Astrocyte (in vitro differentiated cells and primary cell): ENCODE measurements at regions not wholly inside any gene's neighbourhood (a gene's known extent, or its start where the extent isn't known, plus 50 kb on each side); places are given as distances from the start of the nearest gene placed in this dataset.
A peak's percentile ranks its signal among the peaks of the same experiment; 100 is the strongest.

Experiments used
- DNase-seq: peaks from one replicate; pipeline ENCODE4 v3.0.0-alpha.2; 2010; ENCODE audit warnings: low read depth
- FAIRE-seq: peaks from 2 replicates; lab custom pipeline; 2011; peaks lifted over from hg19 to GRCh38; lab: Jason Lieb, UNC
- H2AFZ ChIP-seq: 2 replicates; pipeline ENCODE4 v1.6.0; 2012; ENCODE audit warnings: low read depth, low read length, inconsistent platforms
- H3K27ac ChIP-seq: 2 replicates; pipeline ENCODE4 v1.5.1; 2011; ENCODE audit warnings: low read depth, low read length, inconsistent platforms
- H3K27me3 ChIP-seq: 2 replicates; pipeline ENCODE4 v1.6.0; 2011; ENCODE audit warnings: low read length, inconsistent platforms; ENCODE audit not compliant: insufficient read depth
- H3K36me3 ChIP-seq: 2 replicates; pipeline ENCODE4 v1.5.1; 2011; ENCODE audit warnings: low read length, inconsistent platforms; ENCODE audit not compliant: insufficient read depth
- H3K4me1 ChIP-seq: 2 replicates; pipeline ENCODE4 v1.5.1; 2011; ENCODE audit warnings: low read length, inconsistent platforms; ENCODE audit not compliant: insufficient read depth
- H3K4me2 ChIP-seq: 2 replicates; pipeline ENCODE4 v1.6.0; 2012; ENCODE audit warnings: low read length, inconsistent platforms
- H3K4me3 ChIP-seq: 2 replicates; pipeline ENCODE4 v1.5.1; 2011; ENCODE audit warnings: low read depth, mild to moderate bottlenecking, low read length, inconsistent platforms; ENCODE audit not compliant: insufficient read depth
- H3K79me2 ChIP-seq: 2 replicates; pipeline ENCODE4 v1.6.0; 2012; ENCODE audit warnings: mild to moderate bottlenecking, low read length, inconsistent platforms; ENCODE audit not compliant: insufficient read depth
- H3K9ac ChIP-seq: 2 replicates; pipeline ENCODE4 v1.6.0; 2012; ENCODE audit warnings: mild to moderate bottlenecking, low read length, inconsistent platforms
- H3K9me3 ChIP-seq: 2 replicates; pipeline ENCODE4 v1.5.1; 2012; ENCODE audit warnings: low read depth, mild to moderate bottlenecking, low read length, inconsistent platforms; ENCODE audit not compliant: insufficient read depth
- H4K20me1 ChIP-seq: 2 replicates; pipeline ENCODE4 v1.6.0; 2012; ENCODE audit warnings: low read length, inconsistent platforms; ENCODE audit not compliant: insufficient read depth
- H3K27ac Mint-ChIP-seq: one replicate; pipeline ENCODE4 v1.8.0; 2021; ENCODE audit warnings: mild to moderate bottlenecking, mixed read lengths; ENCODE audit not compliant: unreplicated experiment
- H3K27me3 Mint-ChIP-seq: one replicate; pipeline ENCODE4 v1.8.0; 2021; ENCODE audit warnings: low read depth, mixed read lengths; ENCODE audit not compliant: unreplicated experiment
- H3K36me3 Mint-ChIP-seq: one replicate; pipeline ENCODE4 v1.8.0; 2021; ENCODE audit warnings: low read depth, mixed read lengths; ENCODE audit not compliant: unreplicated experiment
- H3K4me1 Mint-ChIP-seq: one replicate; pipeline ENCODE4 v1.8.0; 2021; ENCODE audit warnings: low read depth, mixed read lengths; ENCODE audit not compliant: unreplicated experiment
- H3K4me3 Mint-ChIP-seq: one replicate; pipeline ENCODE4 v1.8.0; 2021; ENCODE audit warnings: mild to moderate bottlenecking, moderate library complexity, mixed read lengths; ENCODE audit not compliant: unreplicated experiment
- H3K9me3 Mint-ChIP-seq: one replicate; pipeline ENCODE4 v1.8.0; 2021; ENCODE audit warnings: mild to moderate bottlenecking, mixed read lengths; ENCODE audit not compliant: unreplicated experiment
- EZH2 ChIP-seq: IDR thresholded peaks from 2 replicates; pipeline ENCODE4 v1.6.1; 2012; ENCODE audit warnings: mild to moderate bottlenecking, low read length, inconsistent platforms; ENCODE audit not compliant: insufficient read depth
- TF ChIP-seq, protein P1 (sequence below): IDR thresholded peaks from 2 replicates; pipeline ENCODE4 v1.5.1; 2011; ENCODE audit warnings: low read depth, mild to moderate bottlenecking, inconsistent platforms, low read length, moderate library complexity; ENCODE audit not compliant: insufficient read depth

DNA sequence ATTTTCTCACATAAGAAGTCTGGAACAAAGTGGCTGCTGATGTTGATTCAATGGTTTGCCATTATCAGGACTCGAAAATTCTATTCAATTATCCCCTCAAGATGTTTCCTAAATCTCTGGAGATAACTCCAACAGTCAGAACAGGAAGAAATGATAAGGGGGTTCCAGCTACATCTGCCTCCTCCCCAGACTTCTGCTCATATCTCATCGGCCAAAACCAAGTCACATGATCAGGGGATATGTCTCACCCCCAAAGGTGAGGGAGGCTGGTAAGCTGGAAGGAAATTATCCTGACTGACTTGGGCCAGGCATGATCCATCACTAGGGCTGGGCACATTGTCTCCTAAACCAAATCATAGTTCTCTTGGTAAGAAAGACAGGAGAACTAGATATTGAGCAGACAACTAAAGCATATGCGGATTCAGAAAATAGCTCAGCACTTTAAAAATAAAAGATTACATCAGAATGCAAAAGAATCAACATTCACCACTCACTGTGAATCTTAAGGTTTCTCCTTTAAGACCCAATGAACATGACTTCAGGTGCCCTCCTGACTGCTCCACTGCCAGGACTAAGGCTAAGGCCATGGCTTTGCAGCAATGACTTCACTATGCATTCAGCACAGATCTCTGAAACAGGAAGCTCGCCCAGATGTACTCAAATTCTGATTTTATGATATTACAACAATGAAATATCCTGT lies 306.3 kb downstream of the ENC1 start:
- no peaks in the 10 kb centered on the region for H3K4me1 ChIP-seq
- FAIRE-seq (no peak), DNase-seq (no peak)
- no peaks in the 10 kb centered on the region for H4K20me1 ChIP-seq
- no peaks in the 10 kb centered on the region for H3K9me3 Mint-ChIP-seq
- H3K27ac Mint-ChIP-seq, result peak overlapping the region; percentile 36
- peaks cover 24% of the 10 kb centered on the region for H3K4me1 Mint-ChIP-seq
- no peaks in the 10 kb centered on the region for H3K27me3 Mint-ChIP-seq
- no peaks in the 10 kb centered on the region for H3K79me2 ChIP-seq
- no peaks in the 10 kb centered on the region for H3K36me3 Mint-ChIP-seq
- no peak overlapping the region for H3K4me3 ChIP-seq
- TF ChIP-seq EZH2, result no peak
- TF ChIP-seq, protein P1, sequence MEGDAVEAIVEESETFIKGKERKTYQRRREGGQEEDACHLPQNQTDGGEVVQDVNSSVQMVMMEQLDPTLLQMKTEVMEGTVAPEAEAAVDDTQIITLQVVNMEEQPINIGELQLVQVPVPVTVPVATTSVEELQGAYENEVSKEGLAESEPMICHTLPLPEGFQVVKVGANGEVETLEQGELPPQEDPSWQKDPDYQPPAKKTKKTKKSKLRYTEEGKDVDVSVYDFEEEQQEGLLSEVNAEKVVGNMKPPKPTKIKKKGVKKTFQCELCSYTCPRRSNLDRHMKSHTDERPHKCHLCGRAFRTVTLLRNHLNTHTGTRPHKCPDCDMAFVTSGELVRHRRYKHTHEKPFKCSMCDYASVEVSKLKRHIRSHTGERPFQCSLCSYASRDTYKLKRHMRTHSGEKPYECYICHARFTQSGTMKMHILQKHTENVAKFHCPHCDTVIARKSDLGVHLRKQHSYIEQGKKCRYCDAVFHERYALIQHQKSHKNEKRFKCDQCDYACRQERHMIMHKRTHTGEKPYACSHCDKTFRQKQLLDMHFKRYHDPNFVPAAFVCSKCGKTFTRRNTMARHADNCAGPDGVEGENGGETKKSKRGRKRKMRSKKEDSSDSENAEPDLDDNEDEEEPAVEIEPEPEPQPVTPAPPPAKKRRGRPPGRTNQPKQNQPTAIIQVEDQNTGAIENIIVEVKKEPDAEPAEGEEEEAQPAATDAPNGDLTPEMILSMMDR, result no peak
- no peaks in the 10 kb centered on the region for H3K36me3 ChIP-seq
- H2AFZ ChIP-seq, result no peak overlapping the region
- no peak overlapping the region for H3K9ac ChIP-seq
- H3K27ac ChIP-seq, result no peak overlapping the region
- H3K4me3 Mint-ChIP-seq, result no peak overlapping the region
- H3K9me3 ChIP-seq, result no peaks in the 10 kb centered on the region
- no peak overlapping the region for H3K4me2 ChIP-seq
- H3K27me3 ChIP-seq, result no peaks in the 10 kb centered on the region

DNA sequence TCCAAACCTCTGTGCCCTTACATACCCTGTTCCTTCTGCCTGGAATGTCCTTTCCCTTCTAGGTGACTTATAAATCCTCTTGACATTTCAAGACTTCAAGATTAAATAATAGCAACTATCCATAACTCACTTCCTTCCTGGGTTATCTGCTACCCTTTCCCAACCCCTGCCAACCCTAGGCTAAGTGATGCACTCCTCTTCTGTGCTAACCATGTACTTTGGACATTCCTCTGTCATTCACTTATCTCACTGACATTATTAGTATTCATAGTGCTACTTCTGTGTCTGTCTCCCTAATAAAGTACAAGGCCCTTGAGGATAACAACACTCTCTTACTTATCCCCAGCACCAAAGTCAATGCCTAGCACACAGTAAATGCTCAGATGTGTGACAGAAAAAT lies 307.1 kb downstream of the ENC1 start:
- no peak for FAIRE-seq
- Histone ChIP-seq H3K4me3 (no peak overlapping the region), H3K4me1 (no peaks in the 10 kb centered on the region), H4K20me1 (no peaks in the 10 kb centered on the region), H3K4me2 (no peak overlapping the region), H3K79me2 (no peaks in the 10 kb centered on the region), H3K9ac (no peak overlapping the region), H3K9me3 (no peaks in the 10 kb centered on the region), H2AFZ (no peak overlapping the region), H3K27ac (no peak overlapping the region), H3K27me3 (no peaks in the 10 kb centered on the region), H3K36me3 (no peaks in the 10 kb centered on the region)
- H3K4me1 Mint-ChIP-seq, result peaks cover 24% of the 10 kb centered on the region
- TF ChIP-seq, protein P1, result no peak
- no peak for TF ChIP-seq EZH2
- no peak overlapping the region for H3K27ac Mint-ChIP-seq
- H3K9me3 Mint-ChIP-seq, result no peaks in the 10 kb centered on the region
- H3K36me3 Mint-ChIP-seq, result no peaks in the 10 kb centered on the region
- H3K27me3 Mint-ChIP-seq, result no peaks in the 10 kb centered on the region
- DNase-seq, result no peak
- H3K4me3 Mint-ChIP-seq, result peak overlapping the region; percentile 7

DNA sequence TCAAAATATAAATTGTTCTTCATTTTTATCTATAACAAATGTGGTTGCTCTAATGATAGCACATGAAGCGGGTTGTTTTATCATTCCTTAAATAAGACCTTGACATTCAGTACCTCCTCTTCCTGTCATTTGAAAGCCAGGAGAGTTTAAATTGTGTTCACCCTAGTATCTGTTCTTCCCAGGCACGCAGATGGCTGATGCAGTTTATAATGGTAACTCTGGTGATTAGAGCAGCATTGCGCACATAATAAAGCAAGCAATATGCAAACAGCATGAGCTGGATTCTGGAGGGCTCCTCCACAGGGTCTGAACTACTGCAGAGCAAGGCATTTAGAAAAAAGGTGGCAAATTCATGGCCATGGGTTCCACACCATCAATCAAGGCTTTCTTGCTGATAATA lies 307.8 kb downstream of the ENC1 start:
- H3K4me3 Mint-ChIP-seq, result no peak overlapping the region
- Histone ChIP-seq H3K27ac (no peak overlapping the region), H4K20me1 (no peaks in the 10 kb centered on the region), H3K4me2 (no peak overlapping the region), H2AFZ (no peak overlapping the region), H3K27me3 (no peaks in the 10 kb centered on the region), H3K79me2 (no peaks in the 10 kb centered on the region), H3K4me1 (peaks cover 1% of the 10 kb centered on the region), H3K36me3 (no peaks in the 10 kb centered on the region), H3K4me3 (no peak overlapping the region), H3K9me3 (no peaks in the 10 kb centered on the region), H3K9ac (no peak overlapping the region)
- TF ChIP-seq, protein P1, result no peak
- TF ChIP-seq EZH2, result no peak
- H3K4me1 Mint-ChIP-seq, result peaks cover 25% of the 10 kb centered on the region
- no peak for FAIRE-seq
- no peaks in the 10 kb centered on the region for H3K9me3 Mint-ChIP-seq
- no peaks in the 10 kb centered on the region for H3K27me3 Mint-ChIP-seq
- no peak for DNase-seq
- no peak overlapping the region for H3K27ac Mint-ChIP-seq
- H3K36me3 Mint-ChIP-seq, result no peaks in the 10 kb centered on the region
